ENCODE measurements at regions not wholly inside any gene's neighbourhood (a gene's known extent, or its start where the extent isn't known, plus 50 kb on each side); places are given as distances from the start of the nearest gene placed in this dataset.
"Not testable (repeated sequence)": the region's sequence is repeated elsewhere in the genome, so short reads cannot be mapped to it uniquely, and the experiment has no call there.

- peak; percentile 17 for DNase-seq (ENCODE audit: low spot score)
These were observed 68.8 kb downstream of the SSX7 start for GRCh38 chrX:52585892-52586291.

GRCh38 chrX:52577464-52578173 is 60.8 kb upstream of the XAGE1B start:
- DNase-seq (ENCODE audit: low spot score), result peak; percentile 23

- peak; percentile 20 for DNase-seq (ENCODE audit: low spot score)
These were observed 60.1 kb upstream of the XAGE1B start for GRCh38 chrX:52576946-52577345.

- DNase-seq (ENCODE audit: low spot score), result no peak
These were observed 59.6 kb upstream of the XAGE1B start for GRCh38 chrX:52576474-52576873.

- DNase-seq (ENCODE audit: low spot score), result peak; percentile 76
These were observed 57.8 kb upstream of the XAGE1B start for GRCh38 chrX:52574416-52575275.

DNA sequence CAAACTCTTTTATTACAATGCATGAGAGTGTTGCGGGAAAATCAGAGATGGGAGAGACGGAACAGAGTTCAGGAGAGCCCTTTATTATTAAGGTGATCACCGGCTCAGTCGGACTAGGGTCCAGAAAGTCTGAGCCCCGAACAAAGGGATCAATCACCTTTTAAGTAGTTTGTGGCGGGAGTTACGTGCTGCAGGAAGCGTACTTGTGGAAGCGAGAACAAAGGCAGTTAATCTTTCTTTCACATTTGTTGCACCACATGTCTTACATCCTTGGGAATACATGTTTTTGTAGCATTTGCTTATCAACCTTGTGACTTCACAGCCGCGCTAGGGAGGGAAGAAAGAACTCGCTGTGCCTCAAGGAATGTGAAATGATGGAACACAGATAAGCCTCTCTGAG is 51.3 kb upstream of the XAGE1B start:
- DNase-seq (ENCODE audit: low spot score), result not testable (repeated sequence)

All from SW480 (cell line).